ENCODE measurements at regions not wholly inside any gene's neighbourhood (a gene's known extent, or its start where the extent isn't known, plus 50 kb on each side); places are given as distances from the start of the nearest gene placed in this dataset.

DNA sequence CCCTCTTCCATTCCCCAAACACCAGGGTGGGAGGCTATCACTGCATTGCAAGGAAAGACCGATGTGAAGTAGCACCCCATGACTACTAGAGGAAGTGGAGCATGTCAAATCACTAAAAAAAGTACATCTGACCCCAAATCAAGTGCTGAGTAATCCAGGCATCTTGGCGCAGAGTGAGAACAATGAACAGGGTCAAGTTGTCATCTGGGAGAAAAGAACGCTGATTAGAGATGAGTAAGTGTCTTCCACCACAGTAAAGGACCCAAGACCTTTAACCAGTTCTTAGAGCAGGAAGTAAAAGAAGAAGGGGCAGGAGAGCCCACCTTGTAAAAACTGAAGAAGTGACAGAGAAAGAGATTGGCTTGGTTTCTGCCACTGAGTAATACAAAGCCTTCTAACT lies 75.0 kb upstream of the RAD23B start:
- DNase-seq, result no peak

DNA sequence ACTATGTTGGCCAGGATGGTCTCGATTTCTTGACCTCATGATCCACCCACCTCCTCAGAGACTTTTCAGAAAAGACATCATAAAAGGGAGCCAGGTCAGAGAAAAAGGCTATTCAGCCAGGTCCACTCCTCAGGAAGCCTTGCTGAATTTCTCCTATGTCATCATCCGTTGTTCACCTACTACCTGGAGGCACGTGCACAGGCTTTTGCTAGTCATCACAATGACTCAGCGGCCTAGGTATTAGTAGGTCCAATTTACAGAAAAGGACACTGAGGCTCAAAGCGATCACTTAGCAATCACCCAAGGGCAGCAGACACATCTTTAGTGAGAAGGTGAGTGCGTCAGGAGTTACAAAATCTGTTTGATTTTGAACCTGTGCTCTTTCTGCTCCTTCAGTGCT lies 72.3 kb upstream of the RAD23B start:
- DNase-seq, result no peak

DNA sequence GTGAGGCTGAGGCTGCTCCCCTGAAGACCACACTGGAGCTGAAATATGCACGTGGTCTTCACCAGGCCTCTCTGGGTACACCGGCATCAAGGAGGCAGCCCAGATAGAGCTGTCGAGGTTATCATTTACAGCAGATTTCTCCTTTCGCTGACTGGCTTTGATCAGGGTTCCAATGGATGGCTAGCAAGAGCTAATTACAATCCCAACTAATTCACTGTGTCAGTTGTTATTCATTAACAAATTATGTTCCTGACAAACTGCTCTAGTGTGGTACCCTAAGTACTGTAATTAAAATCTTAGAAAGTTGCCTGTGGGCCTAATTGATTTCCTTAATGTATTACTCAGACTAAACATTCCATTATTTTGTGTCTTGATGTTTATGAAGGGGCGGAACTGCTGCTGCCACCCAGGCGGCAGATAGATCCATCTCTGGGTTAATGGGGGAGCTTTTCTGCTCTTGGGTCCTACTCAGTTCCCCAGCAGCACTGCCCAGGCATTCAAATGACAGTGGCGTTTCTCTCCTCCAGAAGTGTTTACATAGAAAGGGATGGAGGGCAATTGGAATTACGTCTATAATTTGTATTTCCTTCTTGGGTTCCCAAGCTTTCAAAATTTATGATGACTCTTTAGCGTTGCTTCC lies 71.7 kb upstream of the RAD23B start:
- no peak for DNase-seq

DNA sequence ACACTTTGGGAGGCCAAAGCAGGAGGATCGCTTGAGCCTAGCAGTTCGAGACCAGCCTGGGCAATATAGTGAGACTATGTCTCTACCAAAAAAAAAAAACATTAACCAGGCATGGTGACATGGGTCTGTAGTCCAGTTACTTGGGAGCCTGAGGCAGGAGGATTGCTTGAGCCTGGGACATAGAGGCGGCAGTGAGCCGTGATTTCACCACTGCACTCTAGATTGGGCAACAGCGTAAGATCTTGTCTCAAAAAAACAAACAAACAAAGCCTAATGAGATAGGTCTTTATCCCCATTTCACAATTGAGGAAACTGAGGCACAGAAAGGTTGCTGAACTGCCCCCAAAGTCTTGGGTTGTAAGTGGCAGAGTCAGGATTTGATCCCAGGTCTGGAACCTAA lies 70.5 kb upstream of the RAD23B start:
- no peak for DNase-seq

DNA sequence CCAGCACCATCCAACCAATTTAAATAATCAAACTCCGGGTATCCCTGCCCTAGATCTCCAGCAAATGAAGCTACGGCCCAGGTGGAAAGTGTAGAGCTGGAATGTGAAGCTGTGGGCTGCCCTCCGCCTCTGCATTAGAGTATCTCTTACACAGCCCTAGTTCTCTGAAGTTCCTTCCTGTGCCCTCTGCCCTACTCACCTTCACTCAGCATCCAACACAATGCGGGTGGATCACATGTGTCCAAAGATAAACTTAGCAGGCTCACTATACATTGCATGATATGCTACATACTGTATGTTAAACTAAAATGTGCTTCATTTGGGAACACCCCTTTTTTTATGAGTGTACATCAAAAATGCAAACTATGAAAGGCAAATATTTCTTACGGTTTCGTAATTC lies 70.0 kb upstream of the RAD23B start:
- no peak for DNase-seq

DNA sequence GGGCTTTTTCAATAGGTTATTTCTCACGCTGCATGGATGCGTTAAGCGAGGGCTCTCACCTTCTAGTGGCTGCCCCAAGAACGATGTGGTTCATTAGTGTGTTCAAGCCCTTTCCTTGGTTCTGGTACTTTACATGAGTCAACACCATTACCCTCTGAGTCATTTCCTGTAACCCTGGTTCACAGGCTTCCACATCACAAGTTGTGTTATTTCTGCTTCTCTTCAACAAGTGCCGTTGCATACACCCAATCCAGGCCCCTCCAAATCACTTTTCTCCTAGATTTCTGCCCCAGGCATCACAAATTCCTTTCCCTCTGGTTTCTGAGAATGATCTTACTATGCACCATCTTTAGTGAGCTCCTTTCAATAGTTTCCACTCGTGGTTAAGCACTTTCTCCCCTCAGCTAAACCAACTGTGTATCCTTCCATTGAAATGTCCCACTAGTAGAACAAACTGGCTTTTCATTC lies 69.5 kb upstream of the RAD23B start:
- DNase-seq, result no peak

DNA sequence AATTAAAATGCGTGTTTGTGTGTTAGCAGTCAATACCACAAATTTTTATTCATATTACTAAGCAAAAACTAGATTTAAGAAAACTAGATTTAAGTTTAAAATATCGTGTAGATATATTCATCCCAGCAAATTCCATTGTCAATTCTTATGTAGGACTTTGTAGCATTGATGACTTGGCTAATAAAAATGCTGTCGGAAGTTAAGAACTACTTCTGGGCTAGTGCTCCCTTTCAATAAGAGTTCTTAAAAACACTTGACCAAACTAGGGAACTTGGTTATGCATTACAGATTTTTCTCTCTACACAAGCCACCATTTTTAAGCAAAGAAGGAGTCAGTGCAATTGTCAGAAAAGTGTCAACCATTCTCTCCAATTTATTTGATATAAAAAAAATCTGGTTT lies 68.7 kb upstream of the RAD23B start:
- DNase-seq, result no peak

DNA sequence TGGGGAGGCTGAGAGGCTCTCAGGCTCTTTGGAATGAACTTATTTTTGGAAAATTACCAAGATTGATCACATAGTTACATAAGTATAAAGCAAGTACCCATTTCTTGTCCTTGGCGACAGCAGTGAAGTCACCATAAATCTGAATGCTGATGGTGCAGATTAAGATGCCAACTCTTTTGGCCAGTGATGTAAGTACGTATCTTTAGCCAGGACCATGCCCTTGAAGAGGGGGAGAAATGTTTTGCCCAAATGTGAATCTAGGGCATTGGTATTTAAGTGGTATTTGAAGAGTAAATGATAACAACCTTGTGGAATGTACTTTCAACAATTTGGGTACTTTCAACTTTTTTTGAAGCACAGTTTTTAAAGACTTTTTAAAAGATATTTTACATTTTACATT lies 68.2 kb upstream of the RAD23B start:
- DNase-seq, result no peak

DNA sequence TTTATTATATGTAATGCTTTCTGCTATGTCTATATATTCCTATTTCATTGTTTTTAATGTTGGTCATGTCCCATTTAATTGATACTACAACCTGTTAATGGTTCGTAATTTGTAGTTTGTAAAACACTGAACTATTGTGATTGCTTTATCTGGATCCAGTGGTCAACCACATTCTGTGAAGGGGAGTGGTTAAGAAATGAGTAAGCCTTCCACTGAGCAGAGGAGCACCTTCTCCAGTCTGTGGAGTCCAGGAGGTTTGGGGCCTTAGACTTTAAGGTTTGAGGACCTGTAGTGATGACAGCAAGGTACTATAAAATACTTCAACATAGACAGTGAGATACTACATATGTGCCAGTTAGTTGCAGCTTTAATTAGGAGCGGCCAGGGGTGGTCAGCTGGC lies 67.7 kb upstream of the RAD23B start:
- no peak for DNase-seq

DNA sequence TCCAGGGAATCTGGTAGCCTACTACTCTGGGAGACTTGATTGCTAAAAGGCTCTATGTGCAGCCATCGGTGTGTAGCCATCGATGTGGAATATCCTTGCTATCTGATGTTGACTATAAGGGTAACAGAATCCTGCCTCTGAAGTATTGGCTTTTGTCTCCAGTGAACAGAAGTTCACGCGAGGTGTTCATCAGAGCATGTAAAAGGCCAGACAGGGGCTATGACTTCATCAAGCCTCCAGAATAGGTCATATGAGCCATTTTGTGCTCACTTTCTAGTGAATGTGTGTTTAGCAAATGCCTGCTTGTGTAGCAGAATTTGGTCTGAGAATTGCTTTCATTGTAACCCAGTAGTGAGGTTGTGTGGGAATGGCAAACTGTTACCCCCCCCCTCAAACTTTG lies 66.8 kb upstream of the RAD23B start:
- DNase-seq, result no peak

DNA sequence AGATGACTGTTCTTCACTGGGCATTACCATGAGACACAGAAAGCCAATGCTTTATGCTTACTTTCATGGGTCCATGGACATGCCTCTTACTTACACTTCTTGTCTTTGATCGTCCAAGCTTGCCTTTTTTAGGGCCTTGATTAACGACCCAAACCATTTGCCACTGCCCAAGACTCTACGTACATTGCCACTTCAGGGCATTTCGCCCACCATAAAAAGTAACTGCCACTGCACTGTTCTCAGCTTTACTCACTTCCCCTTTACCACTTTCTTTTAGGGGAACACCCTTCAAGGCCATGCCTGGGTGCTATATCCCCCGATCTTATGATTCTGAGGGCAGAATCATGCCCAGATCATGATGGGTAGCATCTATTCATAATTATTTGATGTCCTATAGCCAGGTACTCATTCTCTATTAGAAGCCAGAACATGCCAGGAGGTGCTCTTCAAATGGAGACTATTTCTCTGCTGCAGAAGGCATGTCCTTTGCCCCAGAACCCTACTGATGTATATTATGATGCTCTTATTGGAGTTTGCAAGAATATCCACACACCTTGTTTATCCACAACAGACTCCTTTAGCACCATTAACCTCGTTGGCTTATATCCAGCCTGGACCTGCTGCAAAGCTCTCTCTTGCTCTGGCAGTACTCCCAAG lies 64.1 kb upstream of the RAD23B start:
- DNase-seq, result no peak

DNA sequence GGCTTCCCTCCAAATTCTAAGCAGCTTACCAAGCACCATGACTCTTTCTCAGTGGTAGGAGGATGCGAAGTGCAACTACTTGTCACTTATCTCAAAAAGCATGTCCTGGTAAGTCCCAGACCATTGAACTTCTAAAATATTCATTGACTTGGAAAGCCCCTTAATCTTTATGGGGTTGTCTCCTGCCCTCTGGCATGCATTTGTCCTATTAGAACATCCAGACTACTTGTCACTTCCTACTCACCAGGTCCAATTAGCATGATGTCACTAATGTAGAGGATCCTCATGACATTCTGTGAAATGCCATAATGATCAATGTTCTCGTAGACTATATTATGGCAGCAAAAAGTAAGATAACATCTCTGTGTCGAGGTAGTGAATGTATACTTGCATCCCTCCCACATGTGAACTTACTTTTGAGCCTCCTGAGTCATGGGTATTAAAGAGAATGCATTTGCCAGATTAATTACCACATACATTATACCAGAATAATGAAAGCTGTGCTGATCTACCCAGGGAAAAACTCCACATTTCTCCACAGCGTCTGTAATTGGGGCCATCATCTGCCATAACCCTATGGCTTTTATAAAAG lies 63.5 kb upstream of the RAD23B start:
- no peak for DNase-seq

DNA sequence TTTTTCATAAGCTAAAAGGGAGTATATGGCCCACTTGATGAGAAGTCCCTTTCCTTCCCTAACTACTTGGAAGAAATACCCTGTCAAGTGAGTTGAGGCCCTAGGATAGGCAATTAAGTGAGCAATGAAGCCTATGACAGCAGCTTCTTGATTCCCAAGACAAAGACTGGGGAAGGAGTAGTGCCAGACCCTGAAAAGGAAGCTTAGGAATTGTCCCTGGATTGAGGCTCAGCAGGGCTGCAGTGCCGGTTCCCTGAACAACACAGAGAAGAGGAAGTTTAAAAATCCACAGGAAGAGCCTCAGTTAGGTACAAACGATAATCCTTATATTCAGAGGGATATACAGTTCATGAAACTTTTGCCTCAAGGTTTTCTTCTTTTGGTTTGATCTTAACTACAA lies 61.8 kb upstream of the RAD23B start:
- DNase-seq, result no peak

DNA sequence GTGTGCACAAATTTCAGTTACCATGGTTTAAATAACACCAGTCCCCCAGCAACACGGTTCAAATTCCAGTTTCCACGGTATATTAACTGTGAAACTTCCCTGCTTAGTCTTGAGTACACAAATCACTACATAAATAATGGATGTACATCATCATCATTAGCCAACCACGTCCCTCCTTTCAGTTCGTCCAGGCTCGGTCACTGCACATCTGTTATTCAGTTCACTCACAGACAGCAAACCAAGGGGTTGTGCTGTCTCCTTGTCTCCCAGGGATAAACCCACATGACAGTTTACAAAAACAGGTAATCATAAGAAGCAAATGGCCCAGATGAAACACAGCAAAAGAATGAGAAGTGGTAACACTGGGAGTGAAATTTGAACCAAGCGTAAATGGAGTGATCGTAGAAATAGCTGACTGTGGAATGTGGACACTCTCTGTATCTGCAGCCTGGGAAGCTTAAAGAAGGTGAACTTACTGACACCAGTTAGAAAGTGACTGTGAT lies 61.0 kb upstream of the RAD23B start:
- no peak for DNase-seq

DNA sequence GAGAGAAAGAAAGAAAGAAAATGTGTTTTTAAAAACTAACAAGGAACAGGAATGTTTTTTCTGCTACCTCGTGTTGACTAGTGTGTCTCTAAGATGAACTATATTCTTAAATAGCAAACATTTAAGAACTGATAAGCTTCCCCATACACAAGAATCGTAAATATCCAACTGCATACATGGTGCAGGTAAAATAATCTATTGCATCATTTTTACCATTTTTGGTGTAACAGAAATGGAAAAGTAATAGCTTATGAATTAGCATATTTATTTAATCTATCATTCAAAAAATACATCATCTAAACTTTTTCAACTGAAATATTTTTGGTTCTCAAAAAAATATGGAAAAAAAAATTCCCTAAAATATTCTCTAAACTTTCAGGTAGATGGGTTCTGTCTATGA lies 59.7 kb upstream of the RAD23B start:
- DNase-seq, result no peak

DNA sequence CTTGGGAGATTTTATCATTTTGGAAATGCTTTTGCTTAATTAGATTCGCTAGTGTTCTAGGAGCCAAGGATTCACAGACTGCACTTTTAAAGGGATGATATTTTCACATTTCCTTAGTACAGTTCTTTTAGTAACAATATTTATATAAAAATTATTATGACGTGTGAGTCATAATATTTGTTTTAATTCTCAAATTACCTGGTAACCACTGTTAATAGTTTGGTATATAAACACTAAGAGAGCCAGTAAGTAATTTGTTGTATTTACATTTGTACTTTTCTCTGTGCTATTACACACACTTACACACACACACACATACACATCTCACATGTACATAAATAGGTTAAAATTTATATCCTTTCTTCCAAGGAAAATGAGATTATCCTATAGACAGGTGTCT lies 58.8 kb upstream of the RAD23B start:
- no peak for DNase-seq

DNA sequence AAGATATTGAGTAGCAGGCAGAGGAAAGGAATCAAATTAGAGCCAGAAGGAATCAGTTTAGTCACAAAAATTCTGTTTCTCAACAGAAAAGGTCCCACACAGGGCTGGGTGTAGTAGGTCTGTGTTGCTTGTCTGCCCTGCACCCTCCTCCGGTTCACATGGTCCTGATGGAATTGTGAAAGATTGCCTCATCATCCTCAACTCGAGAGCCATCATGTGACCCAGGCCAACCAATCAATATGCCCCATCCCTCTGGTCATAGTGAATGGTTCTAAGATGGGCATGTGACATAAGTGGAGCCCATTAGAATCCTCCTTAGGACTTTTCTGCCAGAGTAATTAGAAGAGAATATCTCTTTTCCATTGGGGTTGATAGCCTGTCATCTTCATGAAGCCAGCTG lies 56.7 kb upstream of the RAD23B start:
- no peak for DNase-seq

DNA sequence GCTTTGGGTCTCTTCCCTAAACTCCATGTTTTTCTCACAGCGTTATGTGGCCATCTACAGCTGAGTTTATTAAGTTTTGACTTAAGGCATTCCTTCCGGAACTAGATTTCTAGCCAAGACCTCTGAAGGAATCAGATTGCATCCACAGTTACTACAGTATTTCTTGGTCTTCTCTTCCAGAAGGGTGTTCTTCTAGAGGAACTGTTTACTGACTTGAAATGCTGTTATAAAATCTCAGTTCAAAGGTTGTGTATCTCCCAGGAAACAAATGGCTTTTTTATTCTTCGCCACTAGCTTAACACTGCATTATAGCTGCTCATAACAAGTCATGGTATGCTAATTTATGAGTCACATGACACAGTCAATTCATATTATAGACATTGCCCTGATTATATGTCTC lies 55.3 kb upstream of the RAD23B start:
- DNase-seq, result no peak

DNA sequence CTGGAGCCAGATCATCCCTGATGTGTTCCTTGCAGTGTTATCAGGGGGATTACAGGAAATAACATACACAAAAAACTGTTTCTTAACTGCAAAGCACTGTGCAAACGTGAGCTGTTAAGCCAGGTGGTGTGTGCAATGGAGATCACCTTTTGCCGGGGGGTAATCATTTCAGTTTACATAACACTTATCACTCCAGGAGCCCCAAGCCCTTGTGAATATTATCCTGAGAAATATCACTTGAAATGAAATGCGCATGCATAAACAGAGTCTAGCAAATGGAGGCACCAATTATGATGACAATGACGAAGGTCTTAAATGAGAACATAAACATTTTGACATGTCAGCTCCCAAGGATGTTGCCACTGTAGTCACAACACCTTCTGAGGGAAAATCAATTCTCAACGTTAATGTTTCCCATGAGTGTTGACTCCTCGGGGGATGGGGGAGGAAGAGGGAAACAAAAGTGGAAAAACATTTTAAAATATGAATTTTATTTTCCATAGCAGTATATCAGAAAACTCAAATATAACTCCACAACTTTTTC lies 54.5 kb upstream of the RAD23B start:
- DNase-seq, result no peak

DNA sequence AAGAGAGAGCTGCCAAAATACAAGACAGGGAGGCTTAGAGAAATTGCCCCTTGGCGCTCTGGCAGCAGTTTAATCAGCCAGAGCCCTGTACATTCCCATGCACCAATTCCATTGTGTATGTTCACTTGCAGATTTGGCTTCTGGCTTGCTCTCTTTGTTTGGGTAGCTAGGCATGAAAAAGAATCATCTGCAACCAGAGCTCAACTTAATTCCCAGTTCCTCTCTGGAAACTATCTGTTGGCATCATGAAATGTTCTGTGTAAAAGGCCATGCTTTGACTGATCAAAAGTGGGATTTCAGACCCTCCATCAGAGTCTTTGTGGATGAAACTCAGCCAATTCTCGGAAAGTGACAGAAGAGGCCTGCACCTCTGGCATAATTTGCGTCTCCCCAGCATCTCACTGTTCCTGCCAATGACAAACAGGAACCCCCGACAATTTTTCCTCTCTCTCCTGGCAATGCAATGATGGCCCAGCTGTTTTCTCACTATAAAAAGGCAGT lies 53.8 kb upstream of the RAD23B start:
- peak in 1 of 56 donors; percentile 8 for DNase-seq
